Umbilical cord (tissue), 1 donor: ENCODE measurements at regions not wholly inside any gene's neighbourhood (a gene's known extent, or its start where the extent isn't known, plus 50 kb on each side); places are given as distances from the start of the nearest gene placed in this dataset.
"Not testable (repeated sequence)": the region's sequence is repeated elsewhere in the genome, so short reads cannot be mapped to it uniquely, and the experiment has no call there.

ENCODE experiments used
- DNase-seq: peaks from one replicate; pipeline ENCODE4 v3.0.0-alpha.2; 2015; ENCODE audit warnings: low spot score

- DNase-seq: no peak
These were observed 68.9 kb downstream of the CYP26B1 start for GRCh38 chr2:72078773-72079172.

- no peak for DNase-seq
These were observed 69.9 kb downstream of the CYP26B1 start for GRCh38 chr2:72077702-72078169.

GRCh38 chr2:72073373-72073772 lies 74.3 kb downstream of the CYP26B1 start:
- DNase-seq: not testable (repeated sequence)

GRCh38 chr2:72064197-72064596 lies 83.5 kb downstream of the CYP26B1 start:
- DNase-seq: not testable (repeated sequence)

- DNase-seq: no peak
These were observed 85.3 kb downstream of the CYP26B1 start for GRCh38 chr2:72062336-72062735.

GRCh38 chr2:72057308-72057707 lies 90.4 kb downstream of the CYP26B1 start:
- no peak for DNase-seq

- DNase-seq: no peak
These were observed 95.6 kb downstream of the CYP26B1 start for GRCh38 chr2:72051971-72052505.

- DNase-seq: no peak
These were observed 96.5 kb downstream of the CYP26B1 start for GRCh38 chr2:72051204-72051603.

- DNase-seq: no peak
These were observed 96.9 kb downstream of the CYP26B1 start for GRCh38 chr2:72050734-72051133.

GRCh38 chr2:72048881-72049477 lies 98.7 kb downstream of the CYP26B1 start:
- DNase-seq: no peak

- no peak for DNase-seq
These were observed 103.7 kb downstream of the CYP26B1 start for GRCh38 chr2:72043985-72044384.

GRCh38 chr2:72041638-72042111 lies 106.0 kb downstream of the CYP26B1 start:
- no peak for DNase-seq

- no peak for DNase-seq
These were observed 106.8 kb downstream of the CYP26B1 start for GRCh38 chr2:72040629-72041571.

- DNase-seq: no peak
These were observed 109.1 kb downstream of the CYP26B1 start for GRCh38 chr2:72038524-72038923.

- no peak for DNase-seq
These were observed 110.4 kb downstream of the CYP26B1 start for GRCh38 chr2:72037261-72037666.

GRCh38 chr2:72036595-72036994 lies 111.1 kb downstream of the CYP26B1 start:
- no peak for DNase-seq

- no peak for DNase-seq
These were observed 111.5 kb downstream of the CYP26B1 start for GRCh38 chr2:72036173-72036545.

- no peak for DNase-seq
These were observed 112.0 kb downstream of the CYP26B1 start for GRCh38 chr2:72035518-72036172.

- DNase-seq: no peak
These were observed 113.1 kb downstream of the CYP26B1 start for GRCh38 chr2:72034353-72035095.

- DNase-seq: no peak
These were observed 114.0 kb downstream of the CYP26B1 start for GRCh38 chr2:72033636-72034035.

- DNase-seq: no peak
These were observed 115.1 kb downstream of the CYP26B1 start for GRCh38 chr2:72032481-72033041.
